ENCODE measurements at regions not wholly inside any gene's neighbourhood (a gene's known extent, or its start where the extent isn't known, plus 50 kb on each side); places are given as distances from the start of the nearest gene placed in this dataset.

GRCh38 chr5:74056107-74056788 is 430.3 kb downstream of the ARHGEF28 start:
- H3K4me3 ChIP-seq (ENCODE audit: low read depth, low read length): no peak overlapping the region
- TF ChIP-seq CTCF (IDR thresholded peaks at IDR 0.05; ENCODE audit: low read depth, low read length): no peak
- CTCF ChIA-PET: interaction anchor here (0.6 to 1.4 kb wide), 6 partner anchors 10 to 613 kb away, joined by 3 to 6 read pairs (median 4); no protein-coding TSS in a partner anchor
- H3K27ac ChIP-seq (ENCODE audit: low read depth, low read length): no peak overlapping the region
- H3K9me3 ChIP-seq (ENCODE audit: control insufficient read depth, insufficient read depth, low read length): no peaks in the 10 kb centered on the region
- POLR2A ChIA-PET: no interaction called here
- H3K27me3 ChIP-seq (ENCODE audit: control insufficient read depth, insufficient read depth, low read length): no peaks in the 10 kb centered on the region
- no peak for DNase-seq (ENCODE audit: low read depth, low spot score)

- ChIA-PET POLR2A (no interaction called here), CTCF (interaction anchor here (1.1 to 1.4 kb wide), 4 partner anchors 9 to 599 kb away, joined by 3 to 6 read pairs (median 4); no protein-coding TSS in a partner anchor)
- TF ChIP-seq CTCF (IDR thresholded peaks at IDR 0.05; ENCODE audit: low read depth, low read length): no peak
- no peak for DNase-seq (ENCODE audit: low read depth, low spot score)
- Histone ChIP-seq H3K4me3 (ENCODE audit: low read depth, low read length) (no peak overlapping the region), H3K27me3 (ENCODE audit: control insufficient read depth, insufficient read depth, low read length) (no peaks in the 10 kb centered on the region), H3K27ac (ENCODE audit: low read depth, low read length) (no peak overlapping the region), H3K9me3 (ENCODE audit: control insufficient read depth, insufficient read depth, low read length) (no peaks in the 10 kb centered on the region)
Measured at GRCh38 chr5:74055486-74056106, 429.6 kb downstream of the ARHGEF28 start.

GRCh38 chr5:74054641-74055421 is 428.8 kb downstream of the ARHGEF28 start:
- no peak overlapping the region for H3K27ac ChIP-seq (ENCODE audit: low read depth, low read length)
- no peak overlapping the region for H3K4me3 ChIP-seq (ENCODE audit: low read depth, low read length)
- ChIA-PET POLR2A (no interaction called here), CTCF (no interaction called here)
- no peak for TF ChIP-seq CTCF (IDR thresholded peaks at IDR 0.05; ENCODE audit: low read depth, low read length)
- no peaks in the 10 kb centered on the region for H3K27me3 ChIP-seq (ENCODE audit: control insufficient read depth, insufficient read depth, low read length)
- DNase-seq (ENCODE audit: low read depth, low spot score): no peak
- no peaks in the 10 kb centered on the region for H3K9me3 ChIP-seq (ENCODE audit: control insufficient read depth, insufficient read depth, low read length)

- ChIA-PET CTCF (interaction anchor here (1.0 kb wide), 1 partner anchor 9 kb away, joined by 3 read pairs; no protein-coding TSS in a partner anchor), POLR2A (no interaction called here)
- Histone ChIP-seq H3K27me3 (ENCODE audit: control insufficient read depth, insufficient read depth, low read length) (no peaks in the 10 kb centered on the region), H3K27ac (ENCODE audit: low read depth, low read length) (no peak overlapping the region), H3K9me3 (ENCODE audit: control insufficient read depth, insufficient read depth, low read length) (no peaks in the 10 kb centered on the region), H3K4me3 (ENCODE audit: low read depth, low read length) (no peak overlapping the region)
- DNase-seq (ENCODE audit: low read depth, low spot score): no peak
- no peak for TF ChIP-seq CTCF (IDR thresholded peaks at IDR 0.05; ENCODE audit: low read depth, low read length)
Measured at GRCh38 chr5:74054139-74054538, 428.1 kb downstream of the ARHGEF28 start.
